Fibroblast of lung (primary cell): ENCODE measurements at regions not wholly inside any gene's neighbourhood (a gene's known extent, or its start where the extent isn't known, plus 50 kb on each side); places are given as distances from the start of the nearest gene placed in this dataset.

Experiments used
- DNase-seq, 2 donors: peaks; one replicate each; pipeline versions ENCODE4 v3.0.0 to v3.0.0-alpha.2; 2010; ENCODE audit warnings: low read depth in 2 of 2
- H2AFZ ChIP-seq: 2 replicates; pipeline ENCODE4 v1.5.1; 2012; ENCODE audit warnings: low read length, control low read depth, inconsistent platforms
- H3K27ac ChIP-seq: 2 replicates; pipeline ENCODE4 v1.5.1; 2011; ENCODE audit warnings: low read length, control low read depth; ENCODE audit not compliant: insufficient read depth
- H3K27me3 ChIP-seq: 2 replicates; pipeline ENCODE4 v1.5.1; 2011; ENCODE audit warnings: mild to moderate bottlenecking, low read length; ENCODE audit not compliant: control insufficient read depth, insufficient read depth
- H3K36me3 ChIP-seq: 2 replicates; pipeline ENCODE4 v1.5.1; 2011; ENCODE audit warnings: low read length; ENCODE audit not compliant: control insufficient read depth, insufficient read depth
- H3K4me1 ChIP-seq: 2 replicates; pipeline ENCODE4 v1.5.1; 2011; ENCODE audit warnings: low read length; ENCODE audit not compliant: control insufficient read depth, insufficient read depth; ENCODE audit errors: extremely low read depth
- H3K4me2 ChIP-seq: 2 replicates; pipeline ENCODE4 v1.5.1; 2011; ENCODE audit warnings: low read length, control low read depth; ENCODE audit not compliant: insufficient read depth; ENCODE audit errors: extremely low read depth
- H3K4me3 ChIP-seq, 4 experiments: fragments of 200-600 bp in 1 of 4; sonication (generic) in 1 of 4; replicated peaks in 1 of 4; 2 replicates each; pipeline ENCODE4 v1.5.1; 2011 to 2016; ENCODE audit warnings: low read length in 4 of 4, low read depth in 3 of 4, mild to moderate bottlenecking in 3 of 4, control low read depth in 2 of 4, inconsistent platforms in 1 of 4, mixed read lengths in 1 of 4; ENCODE audit not compliant: insufficient read depth in 1 of 4; ENCODE audit errors: control extremely low read depth in 1 of 4
- H3K79me2 ChIP-seq: 2 replicates; pipeline ENCODE4 v1.5.1; 2012; ENCODE audit warnings: mild to moderate bottlenecking, low read length, inconsistent platforms; ENCODE audit not compliant: control insufficient read depth, insufficient read depth
- H3K9ac ChIP-seq: 2 replicates; pipeline ENCODE4 v1.5.1; 2011; ENCODE audit warnings: mild to moderate bottlenecking, low read length, control low read depth; ENCODE audit not compliant: insufficient read depth
- H3K9me3 ChIP-seq: 2 replicates; pipeline ENCODE4 v1.5.1; 2012; ENCODE audit warnings: low read depth, low read length; ENCODE audit not compliant: control insufficient read depth, insufficient read depth
- H4K20me1 ChIP-seq: 2 replicates; pipeline ENCODE4 v1.5.1; 2011; ENCODE audit warnings: low read length; ENCODE audit not compliant: control insufficient read depth, insufficient read depth; ENCODE audit errors: extremely low read depth
- CTCF ChIP-seq, 2 donors: IDR thresholded peaks in 1 of 2; conservative IDR thresholded peaks in 1 of 2; 1 replicate in 1 of 2; 2 replicates in 1 of 2; pipeline ENCODE4 v1.5.1; 2011 to 2012; ENCODE audit warnings: low read length in 2 of 2, control low read depth in 1 of 2, inconsistent platforms in 1 of 2, low read depth in 1 of 2, mild to moderate bottlenecking in 1 of 2
- EZH2 ChIP-seq: IDR thresholded peaks from 2 replicates; pipeline ENCODE4 v1.5.1; 2012; ENCODE audit warnings: low read length, control low read depth, mild to moderate bottlenecking; ENCODE audit errors: missing control alignments

DNA sequence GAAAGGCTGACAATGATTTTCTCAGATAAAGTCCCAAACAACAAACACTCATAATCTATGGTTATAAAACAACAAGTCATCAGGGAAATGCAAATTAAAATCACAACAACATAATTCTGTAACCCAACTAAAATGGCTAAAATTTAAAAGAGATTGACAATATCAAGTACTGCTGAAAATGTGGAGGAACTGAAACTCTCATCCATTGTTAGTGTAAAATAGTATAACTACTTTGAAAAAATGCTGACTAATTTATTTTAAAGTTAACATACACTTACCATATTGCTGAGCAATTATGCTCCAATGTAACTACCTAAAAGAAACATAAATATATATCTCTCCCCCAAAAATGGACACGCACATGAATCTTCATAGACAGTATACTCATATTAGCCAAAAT lies 245.9 kb upstream of the SPOPL start:
- TF ChIP-seq CTCF (conservative IDR thresholded peaks at IDR 0.05 in 1 of 2, IDR thresholded peaks at IDR 0.05 in 1 of 2; ENCODE audit: low read depth in 1 of 2, low read length in 2 of 2) (no peak), EZH2 (no peak)
- no peak for DNase-seq
- Histone ChIP-seq H3K79me2 (no peaks in the 10 kb centered on the region), H3K4me2 (no peak overlapping the region), H3K9me3 (no peaks in the 10 kb centered on the region), H3K4me1 (no peaks in the 10 kb centered on the region), H3K9ac (no peak overlapping the region), H3K4me3 (no peak overlapping the region), H3K27ac (no peak overlapping the region), H4K20me1 (no peaks in the 10 kb centered on the region), H3K36me3 (no peaks in the 10 kb centered on the region), H2AFZ (no peak overlapping the region), H3K27me3 (no peaks in the 10 kb centered on the region)

- Histone ChIP-seq H3K9ac (no peak overlapping the region), H4K20me1 (no peaks in the 10 kb centered on the region), H3K4me1 (peaks cover 13% of the 10 kb centered on the region), H3K36me3 (no peaks in the 10 kb centered on the region), H3K9me3 (no peaks in the 10 kb centered on the region), H3K4me2 (peak overlapping the region; percentile 37), H3K27me3 (no peaks in the 10 kb centered on the region), H3K79me2 (no peaks in the 10 kb centered on the region), H3K4me3 (no peak overlapping the region), H2AFZ (peak overlapping the region; percentile 52), H3K27ac (peak overlapping the region; percentile 64)
- no peak for TF ChIP-seq CTCF (conservative IDR thresholded peaks at IDR 0.05 in 1 of 2, IDR thresholded peaks at IDR 0.05 in 1 of 2; ENCODE audit: low read depth in 1 of 2, low read length in 2 of 2)
- TF ChIP-seq EZH2: no peak
- DNase-seq: peak; percentile 86
These were observed 234.2 kb upstream of the SPOPL start for GRCh38 chr2:138267161-138267901.

GRCh38 chr2:138267902-138268254 lies 233.7 kb upstream of the SPOPL start:
- Histone ChIP-seq H3K27me3 (no peaks in the 10 kb centered on the region), H3K4me1 (peaks cover 13% of the 10 kb centered on the region), H3K9ac (no peak overlapping the region), H3K4me2 (peak overlapping the region; percentile 37), H2AFZ (no peak overlapping the region), H4K20me1 (no peaks in the 10 kb centered on the region), H3K36me3 (no peaks in the 10 kb centered on the region), H3K27ac (peak overlapping the region; percentile 64), H3K4me3 (no peak overlapping the region), H3K9me3 (no peaks in the 10 kb centered on the region), H3K79me2 (no peaks in the 10 kb centered on the region)
- TF ChIP-seq EZH2 (no peak), CTCF (conservative IDR thresholded peaks at IDR 0.05 in 1 of 2, IDR thresholded peaks at IDR 0.05 in 1 of 2; ENCODE audit: low read depth in 1 of 2, low read length in 2 of 2) (no peak)
- peak in 1 of 2 donors; percentile 15 for DNase-seq
